ENCODE measurements at regions not wholly inside any gene's neighbourhood (a gene's known extent, or its start where the extent isn't known, plus 50 kb on each side); places are given as distances from the start of the nearest gene placed in this dataset.
"Not testable (repeated sequence)": the region's sequence is repeated elsewhere in the genome, so short reads cannot be mapped to it uniquely, and the experiment has no call there.

GRCh38 chr16:26454102-26454501, 612.6 kb upstream of the C16orf82 start:
- H3K27ac ChIP-seq = no peak overlapping the region
- no peaks in the 10 kb centered on the region for H3K9me3 ChIP-seq
- H3K27me3 ChIP-seq = no peaks in the 10 kb centered on the region
- DNase-seq = no peak
- H3K4me1 ChIP-seq = no peaks in the 10 kb centered on the region
- WGBS, 2 donors = 83% methylated on average over 2 of the region's 2 CpGs
- H3K36me3 ChIP-seq = no peaks in the 10 kb centered on the region
- intact Hi-C loops (cut with DNase I) = no loop called here
- no peak for TF ChIP-seq POLR2A (IDR thresholded peaks at IDR 0.05)
- no peak for TF ChIP-seq CTCF (IDR thresholded peaks at IDR 0.05)
- H3K4me3 ChIP-seq (replicated peaks in 1 of 3) = no peak overlapping the region

GRCh38 chr16:26456074-26456473, 610.7 kb upstream of the C16orf82 start:
- no peak for DNase-seq
- TF ChIP-seq CTCF (IDR thresholded peaks at IDR 0.05) (no peak), POLR2A (IDR thresholded peaks at IDR 0.05) (no peak)
- WGBS, 2 donors = 67 to 77% methylated on average over 8 of the region's 8 CpGs
- Histone ChIP-seq H3K27me3 (no peaks in the 10 kb centered on the region), H3K4me1 (no peaks in the 10 kb centered on the region), H3K4me3 (replicated peaks in 1 of 3) (no peak overlapping the region), H3K36me3 (no peaks in the 10 kb centered on the region), H3K9me3 (no peaks in the 10 kb centered on the region), H3K27ac (no peak overlapping the region)
- intact Hi-C loops (cut with DNase I) = no loop called here

- H3K27me3 ChIP-seq = no peaks in the 10 kb centered on the region
- no peak overlapping the region for H3K4me3 ChIP-seq (replicated peaks in 1 of 3)
- 66 to 70% methylated on average over 7 of the region's 7 CpGs for WGBS, 2 donors
- DNase-seq = no peak
- intact Hi-C loops (cut with DNase I) = no loop called here
- H3K36me3 ChIP-seq = no peaks in the 10 kb centered on the region
- H3K27ac ChIP-seq = no peak overlapping the region
- no peaks in the 10 kb centered on the region for H3K9me3 ChIP-seq
- no peaks in the 10 kb centered on the region for H3K4me1 ChIP-seq
- TF ChIP-seq POLR2A (IDR thresholded peaks at IDR 0.05) = no peak
- TF ChIP-seq CTCF (IDR thresholded peaks at IDR 0.05) = no peak
Measured at GRCh38 chr16:26457095-26457494, 609.6 kb upstream of the C16orf82 start.

- no peaks in the 10 kb centered on the region for H3K36me3 ChIP-seq
- WGBS, 2 donors = 84 to 85% methylated on average over 4 of the region's 4 CpGs
- no peaks in the 10 kb centered on the region for H3K27me3 ChIP-seq
- DNase-seq = no peak
- no peak for TF ChIP-seq CTCF (IDR thresholded peaks at IDR 0.05)
- TF ChIP-seq POLR2A (IDR thresholded peaks at IDR 0.05) = no peak
- intact Hi-C loops (cut with DNase I) = no loop called here
- no peak overlapping the region for H3K4me3 ChIP-seq (replicated peaks in 1 of 3)
- H3K27ac ChIP-seq = no peak overlapping the region
- H3K9me3 ChIP-seq = no peaks in the 10 kb centered on the region
- no peaks in the 10 kb centered on the region for H3K4me1 ChIP-seq
Measured at GRCh38 chr16:26457882-26458281, 608.8 kb upstream of the C16orf82 start.

GRCh38 chr16:26464576-26465266, 602.0 kb upstream of the C16orf82 start:
- DNase-seq = no peak
- 76 to 84% methylated on average over 5 to 7 of the region's 7 CpGs for WGBS, 2 donors
- Histone ChIP-seq H3K4me3 (replicated peaks in 1 of 3) (no peak overlapping the region), H3K4me1 (no peaks in the 10 kb centered on the region), H3K9me3 (no peaks in the 10 kb centered on the region), H3K36me3 (no peaks in the 10 kb centered on the region), H3K27me3 (no peaks in the 10 kb centered on the region), H3K27ac (no peak overlapping the region)
- intact Hi-C loops (cut with DNase I) = no loop called here
- TF ChIP-seq CTCF (IDR thresholded peaks at IDR 0.05) = no peak
- no peak for TF ChIP-seq POLR2A (IDR thresholded peaks at IDR 0.05)

- H3K36me3 ChIP-seq; intact Hi-C loops (cut with DNase I): not testable (repeated sequence)
Measured at GRCh38 chr16:26474405-26474804, 592.3 kb upstream of the C16orf82 start.

More at GRCh38 chr16:26474405-26474804, 592.3 kb upstream of the C16orf82 start:
- H3K9me3 ChIP-seq; H3K27me3 ChIP-seq; H3K4me1 ChIP-seq; H3K27ac ChIP-seq; DNase-seq; H3K4me3 ChIP-seq (replicated peaks in 1 of 3): not testable (repeated sequence)
- WGBS, 2 donors = 89 to 93% methylated on average over 10 of the region's 10 CpGs
